ENCODE measurements at regions not wholly inside any gene's neighbourhood (a gene's known extent, or its start where the extent isn't known, plus 50 kb on each side); places are given as distances from the start of the nearest gene placed in this dataset.

GRCh38 chr4:114423582-114423981 lies 175.0 kb upstream of the UGT8 start:
- no peak overlapping the region for H3K27ac ChIP-seq (ENCODE audit: low read depth, low read length, poor library complexity, severe bottlenecking)
- TF ChIP-seq EZH2phosphoT487 (IDR thresholded peaks at IDR 0.05; ENCODE audit: borderline replicate concordance, low read depth, low read length), result no peak
- TF ChIP-seq CTCF (conservative IDR thresholded peaks at IDR 0.05; ENCODE audit: low read length), result no peak
- no peaks in the 10 kb centered on the region for H3K36me3 ChIP-seq (ENCODE audit: insufficient read depth, low read length)
- DNase-seq (ENCODE audit: low spot score), result no peak
- H3K9me2 ChIP-seq (ENCODE audit: insufficient read depth, low read length), result no peaks in the 10 kb centered on the region
- intact Hi-C loops (cut with micrococcal nuclease; ENCODE audit: unreplicated experiment), result no loop called here
- no peaks in the 10 kb centered on the region for H3K4me1 ChIP-seq (ENCODE audit: insufficient read depth, low read length, poor library complexity, severe bottlenecking)
- no peaks in the 10 kb centered on the region for H3K9me3 ChIP-seq (ENCODE audit: low read length)
- H2AFZ ChIP-seq (ENCODE audit: low read length), result no peak overlapping the region
- no peaks in the 10 kb centered on the region for H3K79me2 ChIP-seq (ENCODE audit: insufficient read depth, low read depth, low read length)
- POLR2A ChIA-PET, result no interaction called here
- CTCF ChIA-PET (ENCODE audit: unreplicated experiment), result interaction anchor here (0.7 kb wide), 1 partner anchor 23 kb away, joined by 3 read pairs; no protein-coding TSS in a partner anchor
- H3K4me3 ChIP-seq (ENCODE audit: low read depth, low read length, poor library complexity, severe bottlenecking), result no peak overlapping the region
- H4K20me1 ChIP-seq (ENCODE audit: insufficient read depth, low read length), result no peaks in the 10 kb centered on the region
- BruUV-seq (replicated peaks), result no TSS peak
- no peak overlapping the region for H3K4me2 ChIP-seq (ENCODE audit: low read length)

GRCh38 chr4:114435116-114435515 lies 163.5 kb upstream of the UGT8 start:
- H3K79me2 ChIP-seq (ENCODE audit: insufficient read depth, low read depth, low read length), result no peaks in the 10 kb centered on the region
- TF ChIP-seq EZH2phosphoT487 (IDR thresholded peaks at IDR 0.05; ENCODE audit: borderline replicate concordance, low read depth, low read length) (no peak), CTCF (conservative IDR thresholded peaks at IDR 0.05; ENCODE audit: low read length) (no peak)
- H3K9me3 ChIP-seq (ENCODE audit: low read length), result no peaks in the 10 kb centered on the region
- no peaks in the 10 kb centered on the region for H3K4me1 ChIP-seq (ENCODE audit: insufficient read depth, low read length, poor library complexity, severe bottlenecking)
- H3K36me3 ChIP-seq (ENCODE audit: insufficient read depth, low read length), result no peaks in the 10 kb centered on the region
- H2AFZ ChIP-seq (ENCODE audit: low read length), result no peak overlapping the region
- no peak overlapping the region for H3K4me2 ChIP-seq (ENCODE audit: low read length)
- BruUV-seq (replicated peaks), result no TSS peak
- no peaks in the 10 kb centered on the region for H4K20me1 ChIP-seq (ENCODE audit: insufficient read depth, low read length)
- no peak overlapping the region for H3K27ac ChIP-seq (ENCODE audit: low read depth, low read length, poor library complexity, severe bottlenecking)
- no peak overlapping the region for H3K4me3 ChIP-seq (ENCODE audit: low read depth, low read length, poor library complexity, severe bottlenecking)
- H3K9me2 ChIP-seq (ENCODE audit: insufficient read depth, low read length), result no peaks in the 10 kb centered on the region
- intact Hi-C loops (cut with micrococcal nuclease; ENCODE audit: unreplicated experiment), result no loop called here
- POLR2A ChIA-PET, result no interaction called here
- CTCF ChIA-PET (ENCODE audit: unreplicated experiment), result no interaction called here
- no peak for DNase-seq (ENCODE audit: low spot score)

GRCh38 chr4:114442856-114443255 lies 155.8 kb upstream of the UGT8 start:
- BruUV-seq (replicated peaks), result no TSS peak
- no peak overlapping the region for H3K4me2 ChIP-seq (ENCODE audit: low read length)
- H3K9me3 ChIP-seq (ENCODE audit: low read length), result no peaks in the 10 kb centered on the region
- H3K27ac ChIP-seq (ENCODE audit: low read depth, low read length, poor library complexity, severe bottlenecking), result no peak overlapping the region
- ChIA-PET POLR2A (no interaction called here), CTCF (ENCODE audit: unreplicated experiment) (no interaction called here)
- no peak for DNase-seq (ENCODE audit: low spot score)
- H3K4me1 ChIP-seq (ENCODE audit: insufficient read depth, low read length, poor library complexity, severe bottlenecking), result no peaks in the 10 kb centered on the region
- no peaks in the 10 kb centered on the region for H3K36me3 ChIP-seq (ENCODE audit: insufficient read depth, low read length)
- H3K4me3 ChIP-seq (ENCODE audit: low read depth, low read length, poor library complexity, severe bottlenecking), result no peak overlapping the region
- intact Hi-C loops (cut with micrococcal nuclease; ENCODE audit: unreplicated experiment), result no loop called here
- no peaks in the 10 kb centered on the region for H3K9me2 ChIP-seq (ENCODE audit: insufficient read depth, low read length)
- no peak for TF ChIP-seq EZH2phosphoT487 (IDR thresholded peaks at IDR 0.05; ENCODE audit: borderline replicate concordance, low read depth, low read length)
- no peak for TF ChIP-seq CTCF (conservative IDR thresholded peaks at IDR 0.05; ENCODE audit: low read length)
- no peaks in the 10 kb centered on the region for H4K20me1 ChIP-seq (ENCODE audit: insufficient read depth, low read length)
- H2AFZ ChIP-seq (ENCODE audit: low read length), result no peak overlapping the region
- no peaks in the 10 kb centered on the region for H3K79me2 ChIP-seq (ENCODE audit: insufficient read depth, low read depth, low read length)

All from OCI-LY7 (cell line).